Vagina (tissue), 2 donors: ENCODE measurements at regions not wholly inside any gene's neighbourhood (a gene's known extent, or its start where the extent isn't known, plus 50 kb on each side); places are given as distances from the start of the nearest gene placed in this dataset.
A peak's percentile ranks its signal among the peaks of the same experiment; 100 is the strongest.

Experiments used
- DNase-seq, 2 donors: peaks; one replicate each; pipeline ENCODE4 v3.0.0-alpha.2; 2017; ENCODE audit errors: extremely low spot score in 2 of 2
- H3K27ac ChIP-seq: fragments of 200-600 bp; sonication (generic); one replicate; pipeline ENCODE4 v1.5.1; 2019
- H3K27me3 ChIP-seq: fragments of 200-600 bp; sonication (generic); one replicate; pipeline ENCODE4 v1.5.1; 2019
- H3K36me3 ChIP-seq, 2 donors: fragments of 200-600 bp; sonication (generic); one replicate each; pipeline ENCODE4 v1.5.1; 2017 to 2019
- H3K4me1 ChIP-seq: fragments of 200-600 bp; sonication (generic); one replicate; pipeline ENCODE4 v1.5.1; 2019
- H3K4me3 ChIP-seq, 2 donors: fragments of 200-600 bp; sonication (generic); 1 replicate in 1 of 2; 2 replicates in 1 of 2; pipeline ENCODE4 v1.5.1; 2016 to 2019
- H3K9me3 ChIP-seq: fragments of 200-600 bp; sonication (generic); one replicate; pipeline ENCODE4 v1.5.1; 2019
- CTCF ChIP-seq, 3 experiments: fragments of 450-650 bp in 2 of 3; fragments of 200-600 bp in 1 of 3; sonication (generic) in 1 of 3; IDR thresholded peaks; one replicate each; pipeline ENCODE4 v1.5.1; 2017 to 2019; ENCODE audit warnings: antibody characterized with exemption in 3 of 3, mild to moderate bottlenecking in 2 of 3, moderate library complexity in 2 of 3
- POLR2A ChIP-seq, 2 donors: fragments of 450-650 bp; IDR thresholded peaks; one replicate each; pipeline ENCODE4 v1.6.1; 2017; ENCODE audit warnings: antibody characterized with exemption in 2 of 2, mild to moderate bottlenecking in 2 of 2, moderate library complexity in 2 of 2
- POLR2AphosphoS5 ChIP-seq, 2 donors: sonication (generic); formaldehyde crosslinking; IDR thresholded peaks; one replicate each; pipeline ENCODE4 v1.9.0; 2017; ENCODE audit warnings: antibody characterized with exemption in 2 of 2, mild to moderate bottlenecking in 2 of 2, low read depth in 1 of 2; ENCODE audit not compliant: insufficient read depth in 1 of 2
- intact Hi-C: fragments of 100-400 bp; cut with DNase I; formaldehyde crosslinking; loops from one replicate; pipeline ENCODE4 v1.15.1; 2023

- no peak overlapping the region for H3K4me3 ChIP-seq
Measured at GRCh38 chr14:95409477-95410272, 90.0 kb upstream of the CLMN start.

GRCh38 chr14:95408731-95409476, 89.2 kb upstream of the CLMN start:
- Histone ChIP-seq H3K4me1 (peaks cover 20% of the 10 kb centered on the region), H3K27ac (peak overlapping the region; percentile 62), H3K9me3 (no peaks in the 10 kb centered on the region), H3K36me3 (no peaks in the 10 kb centered on the region), H3K4me3 (no peak overlapping the region), H3K27me3 (no peaks in the 10 kb centered on the region)
- DNase-seq, result no peak
- intact Hi-C loops, result loop anchor here (10.0 kb wide), 1 partner anchor 104 kb away; no protein-coding TSS in a partner anchor
- TF ChIP-seq POLR2AphosphoS5 (IDR thresholded peaks at IDR 0.05; ENCODE audit: insufficient read depth in 1 of 2, low read depth in 1 of 2) (peak in 1 of 2 donors; percentile 29), CTCF (IDR thresholded peaks at IDR 0.05) (no peak)

More at GRCh38 chr14:95409477-95410272, 90.0 kb upstream of the CLMN start:
- intact Hi-C loops, result loop anchor here (10.0 kb wide), 1 partner anchor 105 kb away; no protein-coding TSS in a partner anchor
- Histone ChIP-seq H3K27me3 (no peaks in the 10 kb centered on the region), H3K36me3 (no peaks in the 10 kb centered on the region), H3K4me1 (peaks cover 24% of the 10 kb centered on the region), H3K9me3 (no peaks in the 10 kb centered on the region), H3K27ac (peak overlapping the region; percentile 62)
- TF ChIP-seq POLR2A (IDR thresholded peaks at IDR 0.05) (no peak), CTCF (IDR thresholded peaks at IDR 0.05) (no peak), POLR2AphosphoS5 (IDR thresholded peaks at IDR 0.05; ENCODE audit: insufficient read depth in 1 of 2, low read depth in 1 of 2) (no peak)
- DNase-seq, result no peak

GRCh38 chr14:95407354-95407753, 87.6 kb upstream of the CLMN start:
- TF ChIP-seq POLR2A (IDR thresholded peaks at IDR 0.05) (no peak), POLR2AphosphoS5 (IDR thresholded peaks at IDR 0.05; ENCODE audit: insufficient read depth in 1 of 2, low read depth in 1 of 2) (no peak), CTCF (IDR thresholded peaks at IDR 0.05) (no peak)

GRCh38 chr14:95406756-95407277, 87.1 kb upstream of the CLMN start:
- Histone ChIP-seq H3K36me3 (no peaks in the 10 kb centered on the region), H3K9me3 (no peaks in the 10 kb centered on the region)
- DNase-seq, result no peak

More at GRCh38 chr14:95407354-95407753, 87.6 kb upstream of the CLMN start:
- Histone ChIP-seq H3K9me3 (no peaks in the 10 kb centered on the region), H3K27me3 (no peaks in the 10 kb centered on the region), H3K4me1 (peaks cover 14% of the 10 kb centered on the region), H3K36me3 (no peaks in the 10 kb centered on the region), H3K4me3 (no peak overlapping the region), H3K27ac (no peak overlapping the region)
- DNase-seq, result no peak
- intact Hi-C loops, result loop anchor here (10.0 kb wide), 1 partner anchor 103 kb away; no protein-coding TSS in a partner anchor

More at GRCh38 chr14:95406756-95407277, 87.1 kb upstream of the CLMN start:
- Histone ChIP-seq H3K27me3 (no peaks in the 10 kb centered on the region), H3K27ac (no peak overlapping the region), H3K4me3 (no peak overlapping the region), H3K4me1 (peaks cover 14% of the 10 kb centered on the region)
- intact Hi-C loops, result loop anchor here (10.0 kb wide), 1 partner anchor 102 kb away; no protein-coding TSS in a partner anchor
- TF ChIP-seq POLR2A (IDR thresholded peaks at IDR 0.05) (no peak), POLR2AphosphoS5 (IDR thresholded peaks at IDR 0.05; ENCODE audit: insufficient read depth in 1 of 2, low read depth in 1 of 2) (no peak), CTCF (IDR thresholded peaks at IDR 0.05) (no peak)
